Sigmoid colon (tissue), 6 donors: ENCODE measurements at regions not wholly inside any gene's neighbourhood (a gene's known extent, or its start where the extent isn't known, plus 50 kb on each side); places are given as distances from the start of the nearest gene placed in this dataset.

ENCODE experiments used
- DNase-seq: peaks from one replicate; pipeline ENCODE4 v3.0.0-alpha.2; 2019
- H3K27ac ChIP-seq, 4 donors: fragments of 200-600 bp; sonication (generic); one replicate each; pipeline ENCODE4 v1.5.1; 2016 to 2019; ENCODE audit warnings: mild to moderate bottlenecking in 1 of 4
- H3K27me3 ChIP-seq, 3 donors: fragments of 200-600 bp; sonication (generic); one replicate each; pipeline ENCODE4 v1.5.1; 2019; ENCODE audit warnings: mild to moderate bottlenecking in 1 of 3
- H3K36me3 ChIP-seq, 4 donors: fragments of 200-600 bp; sonication (generic); one replicate each; pipeline ENCODE4 v1.5.1; 2016 to 2019
- H3K4me1 ChIP-seq, 4 donors: fragments of 200-600 bp; sonication (generic); one replicate each; pipeline ENCODE4 v1.5.1; 2017 to 2019
- H3K4me3 ChIP-seq, 4 donors: fragments of 200-600 bp; sonication (generic); one replicate each; pipeline ENCODE4 v1.5.1; 2017 to 2019; ENCODE audit warnings: mild to moderate bottlenecking in 2 of 4, moderate library complexity in 1 of 4
- H3K9me3 ChIP-seq, 4 donors: fragments of 200-600 bp in 3 of 4; sonication (generic) in 3 of 4; one replicate each; pipeline versions ENCODE4 v1.5.1 to v1.6.1; 2013 to 2019
- EP300 ChIP-seq, 4 donors: sonication (generic); formaldehyde crosslinking; IDR thresholded peaks; one replicate each; pipeline ENCODE4 v1.6.1; 2017; ENCODE audit warnings: antibody characterized with exemption in 4 of 4
- POLR2A ChIP-seq, 2 donors: fragments of 450-650 bp; IDR thresholded peaks; one replicate each; pipeline ENCODE4 v1.6.1; 2016; ENCODE audit warnings: antibody characterized with exemption in 2 of 2, mild to moderate bottlenecking in 2 of 2, moderate library complexity in 2 of 2
- POLR2AphosphoS5 ChIP-seq, 4 donors: sonication (generic); formaldehyde crosslinking; IDR thresholded peaks; one replicate each; pipeline ENCODE4 v1.6.1; 2017; ENCODE audit warnings: antibody characterized with exemption in 4 of 4
- WGBS, 2 donors: extraction: QIAGEN DNeasy Blood & Tissue Kit; methylation state at CpG; one replicate each; pipeline ENCODE4 v1.1.7; 2013; 5-methylcytosine and 5-hydroxymethylcytosine counted together
- intact Hi-C: fragments of 100-400 bp; cut with DNase I; formaldehyde crosslinking; loops from one replicate; pipeline ENCODE4 v1.15.1; 2023
- TF ChIP-seq, protein P1 (sequence below), 4 experiments: fragments of 450-650 bp in 3 of 4; fragments of 200-600 bp in 1 of 4; IDR thresholded peaks; one replicate each; pipeline ENCODE4 v1.5.1; 2016 to 2019; ENCODE audit warnings: antibody characterized with exemption in 4 of 4, mild to moderate bottlenecking in 3 of 4, moderate library complexity in 2 of 4
- donor health status: healthy with polysubstance abuse.
- donor health status: healthy.

DNA sequence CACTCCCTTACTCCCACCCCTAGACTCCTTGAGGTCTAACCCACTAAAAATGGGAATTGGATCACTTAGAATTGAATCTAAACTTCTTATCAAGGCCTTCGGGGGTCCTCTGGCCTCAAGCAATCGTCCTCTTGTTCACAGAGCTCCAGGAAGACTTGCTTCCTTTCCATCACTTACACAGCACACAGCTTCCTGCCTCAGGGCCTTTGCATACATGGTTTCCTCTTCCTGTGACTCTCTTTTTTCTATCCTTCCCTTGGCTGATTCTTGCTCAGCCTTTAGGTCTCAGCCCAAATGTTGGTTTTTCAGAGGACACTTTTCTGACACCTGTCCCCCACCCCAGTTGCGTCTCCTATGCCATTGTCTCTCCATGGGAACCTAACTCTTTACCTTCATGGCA is 50.0 kb upstream of the ALDH1B1 start:
- intact Hi-C loops, result no loop called here
- H3K4me1 ChIP-seq, result peaks cover 0 to 9% (median 0%) of the 10 kb centered on the region in 4 donors
- no peak for DNase-seq
- no peak overlapping the region for H3K4me3 ChIP-seq
- H3K27me3 ChIP-seq, result no peaks in the 10 kb centered on the region
- H3K9me3 ChIP-seq, result no peaks in the 10 kb centered on the region
- WGBS, 2 donors, result 64 to 80% methylated on average over 3 of the region's 3 CpGs
- no peak overlapping the region for H3K27ac ChIP-seq
- H3K36me3 ChIP-seq, result no peaks in the 10 kb centered on the region
- no peak for TF ChIP-seq POLR2AphosphoS5 (IDR thresholded peaks at IDR 0.05)

- no peaks in the 10 kb centered on the region for H3K36me3 ChIP-seq
- intact Hi-C loops, result no loop called here
- H3K9me3 ChIP-seq, result no peaks in the 10 kb centered on the region
- DNase-seq, result peak; percentile 11
- 85 to 89% methylated on average over 4 of the region's 4 CpGs for WGBS, 2 donors
- no peak for TF ChIP-seq POLR2AphosphoS5 (IDR thresholded peaks at IDR 0.05)
- no peak for TF ChIP-seq EP300 (IDR thresholded peaks at IDR 0.05)
- TF ChIP-seq, protein P1, sequence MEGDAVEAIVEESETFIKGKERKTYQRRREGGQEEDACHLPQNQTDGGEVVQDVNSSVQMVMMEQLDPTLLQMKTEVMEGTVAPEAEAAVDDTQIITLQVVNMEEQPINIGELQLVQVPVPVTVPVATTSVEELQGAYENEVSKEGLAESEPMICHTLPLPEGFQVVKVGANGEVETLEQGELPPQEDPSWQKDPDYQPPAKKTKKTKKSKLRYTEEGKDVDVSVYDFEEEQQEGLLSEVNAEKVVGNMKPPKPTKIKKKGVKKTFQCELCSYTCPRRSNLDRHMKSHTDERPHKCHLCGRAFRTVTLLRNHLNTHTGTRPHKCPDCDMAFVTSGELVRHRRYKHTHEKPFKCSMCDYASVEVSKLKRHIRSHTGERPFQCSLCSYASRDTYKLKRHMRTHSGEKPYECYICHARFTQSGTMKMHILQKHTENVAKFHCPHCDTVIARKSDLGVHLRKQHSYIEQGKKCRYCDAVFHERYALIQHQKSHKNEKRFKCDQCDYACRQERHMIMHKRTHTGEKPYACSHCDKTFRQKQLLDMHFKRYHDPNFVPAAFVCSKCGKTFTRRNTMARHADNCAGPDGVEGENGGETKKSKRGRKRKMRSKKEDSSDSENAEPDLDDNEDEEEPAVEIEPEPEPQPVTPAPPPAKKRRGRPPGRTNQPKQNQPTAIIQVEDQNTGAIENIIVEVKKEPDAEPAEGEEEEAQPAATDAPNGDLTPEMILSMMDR (IDR thresholded peaks at IDR 0.05), result no peak
- no peak for TF ChIP-seq POLR2A (IDR thresholded peaks at IDR 0.05)
- H3K4me3 ChIP-seq, result no peak overlapping the region
- H3K27ac ChIP-seq, result no peak overlapping the region
- H3K4me1 ChIP-seq, result peaks cover 0 to 9% (median 0%) of the 10 kb centered on the region in 4 donors
- H3K27me3 ChIP-seq, result no peaks in the 10 kb centered on the region
Observed at GRCh38 chr9:38342096-38342495, 50.4 kb upstream of the ALDH1B1 start.

GRCh38 chr9:38339496-38339895 is 53.0 kb upstream of the ALDH1B1 start:
- no peaks in the 10 kb centered on the region for H3K27me3 ChIP-seq
- no peaks in the 10 kb centered on the region for H3K9me3 ChIP-seq
- H3K27ac ChIP-seq, result no peak overlapping the region
- H3K4me1 ChIP-seq, result peaks cover 0 to 9% (median 0%) of the 10 kb centered on the region in 4 donors
- no peak for DNase-seq
- no peak overlapping the region for H3K4me3 ChIP-seq
- TF ChIP-seq EP300 (IDR thresholded peaks at IDR 0.05) (no peak), POLR2AphosphoS5 (IDR thresholded peaks at IDR 0.05) (peak in 1 of 4 donors; percentile 27), POLR2A (IDR thresholded peaks at IDR 0.05) (no peak)
- TF ChIP-seq, protein P1 (IDR thresholded peaks at IDR 0.05), result no peak
- no peaks in the 10 kb centered on the region for H3K36me3 ChIP-seq
- intact Hi-C loops, result no loop called here
- 77 to 78% methylated on average over 2 of the region's 2 CpGs for WGBS, 2 donors

DNA sequence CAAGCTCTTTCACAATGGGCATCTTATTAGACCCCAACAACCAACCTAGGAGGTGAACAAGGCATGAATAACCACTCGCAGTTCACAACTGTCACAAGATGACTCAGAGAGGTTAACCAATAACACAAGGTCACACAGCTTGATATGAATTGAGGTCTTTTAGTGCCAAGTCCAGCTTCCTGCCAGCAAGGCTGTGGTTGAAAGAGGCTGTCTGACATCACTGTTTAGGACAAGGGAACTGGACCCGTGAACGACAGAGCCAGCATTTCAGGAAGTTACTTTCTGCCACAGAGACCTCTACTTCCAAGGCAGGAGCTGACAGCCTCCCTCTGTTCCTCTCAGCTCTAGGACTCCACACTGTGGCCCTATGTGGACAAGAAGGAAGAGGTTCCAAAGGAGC is 53.4 kb upstream of the ALDH1B1 start:
- TF ChIP-seq EP300 (IDR thresholded peaks at IDR 0.05), result no peak
- no peak for TF ChIP-seq POLR2A (IDR thresholded peaks at IDR 0.05)
- no peak for TF ChIP-seq POLR2AphosphoS5 (IDR thresholded peaks at IDR 0.05)
- TF ChIP-seq, protein P1 (IDR thresholded peaks at IDR 0.05), result no peak
- intact Hi-C loops, result no loop called here
- Histone ChIP-seq H3K27ac (no peak overlapping the region), H3K4me1 (peaks cover 0 to 9% (median 0%) of the 10 kb centered on the region in 4 donors), H3K4me3 (no peak overlapping the region), H3K27me3 (no peaks in the 10 kb centered on the region), H3K36me3 (no peaks in the 10 kb centered on the region), H3K9me3 (no peaks in the 10 kb centered on the region)
- DNase-seq, result no peak
- 33 to 43% methylated on average over 3 of the region's 3 CpGs for WGBS, 2 donors

DNA sequence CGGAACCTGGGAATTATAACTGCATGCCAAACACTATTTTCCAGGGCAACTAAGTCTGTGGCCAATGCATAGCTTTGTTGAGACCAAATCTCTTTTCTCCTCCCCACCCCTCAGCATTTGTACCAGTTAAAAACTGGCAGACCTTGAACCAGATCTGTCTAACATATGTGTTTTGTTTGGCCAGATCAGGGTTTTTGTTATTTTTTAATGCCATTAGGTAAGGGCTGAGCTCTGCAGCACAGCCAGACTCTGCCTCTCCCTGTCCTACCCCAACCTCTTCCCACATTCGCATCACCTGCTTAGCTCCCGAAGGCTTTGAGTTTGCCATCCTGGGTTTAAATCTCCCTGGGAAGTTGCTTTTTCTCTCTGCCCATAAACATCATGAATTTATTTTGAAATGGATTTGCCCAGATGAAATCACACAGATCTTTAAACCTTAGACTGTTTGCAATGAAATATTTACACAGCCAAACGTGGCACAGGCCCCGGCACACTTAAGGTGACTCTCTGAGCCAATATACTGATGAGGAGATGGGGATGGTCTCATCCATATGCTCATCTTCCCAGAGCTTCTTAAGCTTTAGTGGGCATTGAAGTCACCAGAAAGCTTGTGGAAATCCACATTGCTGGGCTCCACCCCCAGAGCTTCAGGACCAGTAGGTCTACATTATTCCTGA is 54.0 kb upstream of the ALDH1B1 start:
- intact Hi-C loops, result no loop called here
- no peak overlapping the region for H3K27ac ChIP-seq
- no peak for TF ChIP-seq POLR2A (IDR thresholded peaks at IDR 0.05)
- no peak for TF ChIP-seq POLR2AphosphoS5 (IDR thresholded peaks at IDR 0.05)
- TF ChIP-seq, protein P1 (IDR thresholded peaks at IDR 0.05), result no peak
- no peak for TF ChIP-seq EP300 (IDR thresholded peaks at IDR 0.05)
- no peaks in the 10 kb centered on the region for H3K36me3 ChIP-seq
- 68 to 84% methylated on average over 5 of the region's 5 CpGs for WGBS, 2 donors
- H3K27me3 ChIP-seq, result no peaks in the 10 kb centered on the region
- H3K4me3 ChIP-seq, result no peak overlapping the region
- H3K4me1 ChIP-seq, result peaks cover 0 to 9% (median 0%) of the 10 kb centered on the region in 4 donors
- DNase-seq, result peak; percentile 15
- H3K9me3 ChIP-seq, result no peaks in the 10 kb centered on the region
